K562 (cell line): ENCODE measurements at regions not wholly inside any gene's neighbourhood (a gene's known extent, or its start where the extent isn't known, plus 50 kb on each side); places are given as distances from the start of the nearest gene placed in this dataset.

Source experiments
- ATAC-seq: fragments of 200-7000 bp; cut with Tn5 transposase; 3 replicates; pipeline ENCODE4 v1.9.1; 2020; ENCODE audit warnings: moderate library complexity
- BruUV-seq: library from RNA; stranded (reverse); fragments of 400-500 nt; replicated peaks from 2 replicates; lab custom pipeline; 2021; lab: Mats Ljungman, UMichigan
- CTCF ChIA-PET: fragments of 300-600 bp; formaldehyde crosslinking; extraction: SDS; loops from one replicate; lab custom pipeline; 2021; ENCODE audit warnings: low intra/inter-chr PET ratio; lab: Yijun Ruan, JAX
- POLR2A ChIA-PET: fragments of 300-600, 350-650 bp; sonication (Branson Sonifier 250); formaldehyde crosslinking; extraction: SDS; loops from one replicate; lab custom pipeline; 2021; ENCODE audit warnings: antibody characterized with exemption, inconsistent platforms; lab: Yijun Ruan, JAX
- DNase-seq, 4 experiments: peaks; one replicate each; pipeline versions ENCODE4 v3.0.0 to v3.0.0-alpha.2; 2011 to 2018; ENCODE audit warnings: low spot score in 3 of 4, mixed read lengths in 3 of 4; ENCODE audit errors: extremely low read depth in 1 of 4
- FAIRE-seq: peaks from 2 replicates; lab custom pipeline; 2011; peaks lifted over from hg19 to GRCh38; lab: Jason Lieb, UNC
- H2AFZ ChIP-seq: 2 replicates; pipeline ENCODE4 v1.6.0; 2011; ENCODE audit warnings: low read depth, low read length, control low read depth, inconsistent platforms
- H3K27ac ChIP-seq: fragments of 200-600 bp; 3 replicates; pipeline ENCODE4 v1.8.0; 2011; ENCODE audit warnings: low read depth, mild to moderate bottlenecking, control low read depth, inconsistent platforms, low read length, moderate library complexity, mixed read lengths; ENCODE audit errors: extremely low read depth
- H3K27me3 ChIP-seq, 2 experiments: fragments of 300-600 bp in 1 of 2; 2 replicates in 1 of 2; 3 replicates in 1 of 2; pipeline versions ENCODE4 v1.6.0 to v1.8.0; 2011; ENCODE audit warnings: inconsistent platforms in 2 of 2, low read length in 2 of 2, mild to moderate bottlenecking in 1 of 2, mixed read lengths in 1 of 2, moderate library complexity in 1 of 2; ENCODE audit not compliant: control insufficient read depth in 2 of 2, insufficient read depth in 2 of 2
- H3K36me3 ChIP-seq: fragments of 300-600 bp; 3 replicates; pipeline ENCODE4 v1.8.0; 2011; ENCODE audit warnings: mild to moderate bottlenecking, low read length, inconsistent platforms; ENCODE audit not compliant: control insufficient read depth, insufficient read depth
- H3K4me1 ChIP-seq, 2 experiments: fragments of 200-600 bp in 1 of 2; replicated peaks in 1 of 2; 2 replicates in 1 of 2; 3 replicates in 1 of 2; pipeline versions ENCODE4 v1.5.1 to v1.8.0; 2011; ENCODE audit warnings: inconsistent platforms in 2 of 2, low read length in 2 of 2, mild to moderate bottlenecking in 1 of 2, mixed read lengths in 1 of 2, moderate library complexity in 1 of 2; ENCODE audit not compliant: control insufficient read depth in 2 of 2, insufficient read depth in 2 of 2
- H3K4me2 ChIP-seq: 2 replicates; pipeline ENCODE4 v1.6.1; 2011; ENCODE audit warnings: low read length, control low read depth, inconsistent platforms, mixed read lengths; ENCODE audit not compliant: insufficient read depth
- H3K4me3 ChIP-seq: fragments of 200-600 bp; sonication (generic), shearing (Covaris generic); 2 replicates; pipeline ENCODE4 v1.5.1; 2016; ENCODE audit warnings: control low read depth, inconsistent platforms
- H3K79me2 ChIP-seq: fragments of 200-600 bp; 3 replicates; pipeline ENCODE4 v1.8.0; 2011; ENCODE audit warnings: low read length, inconsistent platforms; ENCODE audit not compliant: control insufficient read depth, insufficient read depth
- H3K9ac ChIP-seq, 2 experiments: 2 replicates each; pipeline versions ENCODE4 v1.6.0 to v1.6.1; 2011; ENCODE audit warnings: low read depth in 2 of 2, low read length in 2 of 2, control low read depth in 1 of 2, inconsistent platforms in 1 of 2, mild to moderate bottlenecking in 1 of 2, mixed read lengths in 1 of 2; ENCODE audit not compliant: insufficient read depth in 1 of 2
- H3K9me1 ChIP-seq: one replicate; pipeline ENCODE4 v1.6.0; 2011; ENCODE audit warnings: inconsistent platforms, mild to moderate bottlenecking, low read length, moderate library complexity; ENCODE audit not compliant: control insufficient read depth, insufficient read depth
- H3K9me3 ChIP-seq: replicated peaks from 2 replicates; pipeline ENCODE4 v1.5.1; 2011; ENCODE audit warnings: low read depth, low read length, inconsistent platforms; ENCODE audit not compliant: control insufficient read depth, insufficient read depth
- H4K20me1 ChIP-seq: replicated peaks from 2 replicates; pipeline ENCODE4 v1.6.1; 2011; ENCODE audit warnings: low read length, inconsistent platforms, mixed read lengths; ENCODE audit not compliant: control insufficient read depth, insufficient read depth
- BCOR ChIP-seq: fragments of 450-650 bp; IDR thresholded peaks from 2 replicates; pipeline ENCODE4 v1.6.1; 2016
- BRCA1 ChIP-seq, 2 experiments: fragments of 450-650 bp in 1 of 2; sonication (generic) in 1 of 2; formaldehyde crosslinking in 1 of 2; IDR thresholded peaks; 2 replicates each; pipeline versions ENCODE4 v1.5.0 to v1.6.1; 2017 to 2020; ENCODE audit warnings: mild to moderate bottlenecking in 1 of 2, missing genetic modification reagents in 1 of 2
- BRD9 ChIP-seq: fragments of 450-650 bp; IDR thresholded peaks from 2 replicates; pipeline ENCODE4 v1.6.1; 2018; ENCODE audit warnings: low read depth; ENCODE audit not compliant: partially characterized antibody
- CGGBP1 ChIP-seq: fragments of 250-450 bp; sonication (Bioruptor Pico); IDR thresholded peaks from 2 replicates; pipeline ENCODE4 v1.9.0; 2021; ENCODE audit warnings: mild to moderate bottlenecking
- ETV1 ChIP-seq: fragments of 450-650 bp; conservative IDR thresholded peaks from 2 replicates; pipeline ENCODE4 v1.6.1; 2016; ENCODE audit warnings: missing genetic modification characterization, control low read depth, low read depth, missing compliant biosample characterization
- FOXA1 ChIP-seq: fragments of 450-650 bp; IDR thresholded peaks from 2 replicates; pipeline ENCODE4 v1.6.1; 2016; ENCODE audit warnings: mild to moderate bottlenecking, borderline replicate concordance
- GATAD2B ChIP-seq: fragments of 450-650 bp; IDR thresholded peaks from 2 replicates; pipeline ENCODE4 v1.6.1; 2017; ENCODE audit warnings: mild to moderate bottlenecking, borderline replicate concordance
- JUN ChIP-seq, 2 experiments: sonication (generic) in 1 of 2; formaldehyde crosslinking in 1 of 2; IDR thresholded peaks; 2 replicates each; pipeline versions ENCODE4 v1.6.1 to v1.8.0; 2012 to 2022; ENCODE audit warnings: borderline replicate concordance in 2 of 2, mild to moderate bottlenecking in 2 of 2, improper control_type of control experiment in 1 of 2, low read depth in 1 of 2, low read length in 1 of 2, missing genetic modification reagents in 1 of 2
- JUNB ChIP-seq: fragments of 450-650 bp; formaldehyde crosslinking; conservative IDR thresholded peaks from 2 replicates; pipeline ENCODE4 v1.4.0; 2020; ENCODE audit warnings: mild to moderate bottlenecking
- KDM5B ChIP-seq: fragments of 200-600 bp; sonication (generic); IDR thresholded peaks from 2 replicates; pipeline ENCODE4 v1.6.1; 2012; ENCODE audit warnings: low read depth, mild to moderate bottlenecking, moderate library complexity, low read length, control low read depth, inconsistent platforms; ENCODE audit not compliant: insufficient replicate concordance
- MAFF ChIP-seq: IDR thresholded peaks from 2 replicates; pipeline ENCODE4 v1.6.1; 2012; ENCODE audit warnings: low read length, improper control_type of control experiment
- POLR2B ChIP-seq: fragments of 450-650 bp; IDR thresholded peaks from 2 replicates; pipeline ENCODE4 v1.6.1; 2018; ENCODE audit warnings: low read depth; ENCODE audit not compliant: partially characterized antibody
- SNIP1 ChIP-seq: fragments of 450-650 bp; IDR thresholded peaks from 2 replicates; pipeline ENCODE4 v1.7.1; 2017; ENCODE audit warnings: low read depth, mild to moderate bottlenecking
- XRCC3 ChIP-seq: fragments of 450-650 bp; IDR thresholded peaks from 2 replicates; pipeline ENCODE4 v1.6.1; 2017; ENCODE audit warnings: mild to moderate bottlenecking, moderate library complexity
- ZNF3 ChIP-seq: fragments of 250-450 bp; sonication (Bioruptor Pico); IDR thresholded peaks from 2 replicates; pipeline ENCODE4 v1.5.0; 2021; ENCODE audit warnings: mild to moderate bottlenecking, moderate library complexity
- WGBS: fragments of 100-300 bp; shearing (Covaris generic); methylation state at CpG from one replicate; pipeline ENCODE4 v1.1.6; 2016; ENCODE audit warnings: low coverage, mixed read lengths; ENCODE audit not compliant: insufficient coverage; ENCODE audit errors: missing lambda C conversion rate; 5-methylcytosine and 5-hydroxymethylcytosine counted together
- in situ Hi-C: fragments of 300-500 bp; cut with MboI; formaldehyde crosslinking; loops from 4 replicates; pipeline ENCODE4 v1.15.0; 2018; ENCODE audit warnings: inconsistent platforms, mixed read lengths
- intact Hi-C: fragments of 100-400 bp; cut with micrococcal nuclease; formaldehyde crosslinking; loops from 2 replicates; pipeline ENCODE4 v1.14.2; 2022
- TF ChIP-seq, protein P1 (sequence below): fragments of 250-450 bp; sonication (Bioruptor Pico); IDR thresholded peaks from 2 replicates; pipeline ENCODE4 v1.5.0; 2021; ENCODE audit warnings: mild to moderate bottlenecking, borderline replicate concordance
- TF ChIP-seq, protein P2 (sequence below), 2 experiments: fragments of 150-350 bp in 1 of 2; IDR thresholded peaks; 2 replicates each; pipeline ENCODE4 v1.6.1; 2012 to 2016; ENCODE audit warnings: low read depth in 2 of 2, low read length in 2 of 2, mild to moderate bottlenecking in 1 of 2, moderate library complexity in 1 of 2

GRCh38 chr12:87809916-87810315, 219.3 kb downstream of the C12orf50 start:
- Histone ChIP-seq H3K9ac (no peak overlapping the region), H3K9me3 (no peaks in the 10 kb centered on the region), H2AFZ (no peak overlapping the region), H3K27me3 (no peaks in the 10 kb centered on the region), H4K20me1 (no peaks in the 10 kb centered on the region), H3K9me1 (no peaks in the 10 kb centered on the region), H3K4me2 (no peak overlapping the region), H3K4me1 (no peaks in the 10 kb centered on the region), H3K27ac (no peak overlapping the region), H3K36me3 (no peaks in the 10 kb centered on the region), H3K4me3 (no peak overlapping the region), H3K79me2 (no peaks in the 10 kb centered on the region)
- intact Hi-C loops (no loop called here), in situ Hi-C loops (no loop called here)
- ChIA-PET POLR2A (no interaction called here), CTCF (no interaction called here)
- 0% methylated on average over 2 of the region's 2 CpGs for WGBS
- TF ChIP-seq JUNB (CRISPR knock-in tag) (no peak), BRCA1 (IDR thresholded peaks at IDR 0.05) (no peak), BRCA1 (CRISPR knock-in tag; IDR thresholded peaks at IDR 0.05) (no peak), ETV1 (no peak), POLR2B (no peak), ZNF3 (CRISPR knock-in tag) (no peak), FOXA1 (no peak), XRCC3 (no peak), KDM5B (no peak), BCOR (no peak), BRD9 (no peak), JUN (IDR thresholded peaks at IDR 0.05; ENCODE audit: borderline replicate concordance, low read depth, low read length) (no peak), JUN (CRISPR knock-in tag; IDR thresholded peaks at IDR 0.05; ENCODE audit: borderline replicate concordance) (no peak), SNIP1 (no peak), CGGBP1 (no peak), GATAD2B (no peak), MAFF (no peak)
- TF ChIP-seq, protein P1, sequence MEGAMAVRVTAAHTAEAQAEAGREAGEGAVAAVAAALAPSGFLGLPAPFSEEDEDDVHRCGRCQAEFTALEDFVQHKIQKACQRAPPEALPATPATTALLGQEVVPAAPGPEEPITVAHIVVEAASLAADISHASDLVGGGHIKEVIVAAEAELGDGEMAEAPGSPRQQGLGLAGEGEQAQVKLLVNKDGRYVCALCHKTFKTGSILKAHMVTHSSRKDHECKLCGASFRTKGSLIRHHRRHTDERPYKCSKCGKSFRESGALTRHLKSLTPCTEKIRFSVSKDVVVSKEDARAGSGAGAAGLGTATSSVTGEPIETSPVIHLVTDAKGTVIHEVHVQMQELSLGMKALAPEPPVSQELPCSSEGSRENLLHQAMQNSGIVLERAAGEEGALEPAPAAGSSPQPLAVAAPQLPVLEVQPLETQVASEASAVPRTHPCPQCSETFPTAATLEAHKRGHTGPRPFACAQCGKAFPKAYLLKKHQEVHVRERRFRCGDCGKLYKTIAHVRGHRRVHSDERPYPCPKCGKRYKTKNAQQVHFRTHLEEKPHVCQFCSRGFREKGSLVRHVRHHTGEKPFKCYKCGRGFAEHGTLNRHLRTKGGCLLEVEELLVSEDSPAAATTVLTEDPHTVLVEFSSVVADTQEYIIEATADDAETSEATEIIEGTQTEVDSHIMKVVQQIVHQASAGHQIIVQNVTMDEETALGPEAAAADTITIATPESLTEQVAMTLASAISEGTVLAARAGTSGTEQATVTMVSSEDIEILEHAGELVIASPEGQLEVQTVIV (CRISPR knock-in tag) = no peak
- TF ChIP-seq, protein P2, sequence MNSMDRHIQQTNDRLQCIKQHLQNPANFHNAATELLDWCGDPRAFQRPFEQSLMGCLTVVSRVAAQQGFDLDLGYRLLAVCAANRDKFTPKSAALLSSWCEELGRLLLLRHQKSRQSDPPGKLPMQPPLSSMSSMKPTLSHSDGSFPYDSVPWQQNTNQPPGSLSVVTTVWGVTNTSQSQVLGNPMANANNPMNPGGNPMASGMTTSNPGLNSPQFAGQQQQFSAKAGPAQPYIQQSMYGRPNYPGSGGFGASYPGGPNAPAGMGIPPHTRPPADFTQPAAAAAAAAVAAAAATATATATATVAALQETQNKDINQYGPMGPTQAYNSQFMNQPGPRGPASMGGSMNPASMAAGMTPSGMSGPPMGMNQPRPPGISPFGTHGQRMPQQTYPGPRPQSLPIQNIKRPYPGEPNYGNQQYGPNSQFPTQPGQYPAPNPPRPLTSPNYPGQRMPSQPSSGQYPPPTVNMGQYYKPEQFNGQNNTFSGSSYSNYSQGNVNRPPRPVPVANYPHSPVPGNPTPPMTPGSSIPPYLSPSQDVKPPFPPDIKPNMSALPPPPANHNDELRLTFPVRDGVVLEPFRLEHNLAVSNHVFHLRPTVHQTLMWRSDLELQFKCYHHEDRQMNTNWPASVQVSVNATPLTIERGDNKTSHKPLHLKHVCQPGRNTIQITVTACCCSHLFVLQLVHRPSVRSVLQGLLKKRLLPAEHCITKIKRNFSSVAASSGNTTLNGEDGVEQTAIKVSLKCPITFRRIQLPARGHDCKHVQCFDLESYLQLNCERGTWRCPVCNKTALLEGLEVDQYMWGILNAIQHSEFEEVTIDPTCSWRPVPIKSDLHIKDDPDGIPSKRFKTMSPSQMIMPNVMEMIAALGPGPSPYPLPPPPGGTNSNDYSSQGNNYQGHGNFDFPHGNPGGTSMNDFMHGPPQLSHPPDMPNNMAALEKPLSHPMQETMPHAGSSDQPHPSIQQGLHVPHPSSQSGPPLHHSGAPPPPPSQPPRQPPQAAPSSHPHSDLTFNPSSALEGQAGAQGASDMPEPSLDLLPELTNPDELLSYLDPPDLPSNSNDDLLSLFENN (IDR thresholded peaks at IDR 0.05; ENCODE audit: low read depth in 2 of 2, low read length in 2 of 2) = no peak
- ATAC-seq (no peak), DNase-seq (no peak), FAIRE-seq (no peak)
- BruUV-seq = no TSS peak
